ENCODE measurements at regions not wholly inside any gene's neighbourhood (a gene's known extent, or its start where the extent isn't known, plus 50 kb on each side); places are given as distances from the start of the nearest gene placed in this dataset.

DNA sequence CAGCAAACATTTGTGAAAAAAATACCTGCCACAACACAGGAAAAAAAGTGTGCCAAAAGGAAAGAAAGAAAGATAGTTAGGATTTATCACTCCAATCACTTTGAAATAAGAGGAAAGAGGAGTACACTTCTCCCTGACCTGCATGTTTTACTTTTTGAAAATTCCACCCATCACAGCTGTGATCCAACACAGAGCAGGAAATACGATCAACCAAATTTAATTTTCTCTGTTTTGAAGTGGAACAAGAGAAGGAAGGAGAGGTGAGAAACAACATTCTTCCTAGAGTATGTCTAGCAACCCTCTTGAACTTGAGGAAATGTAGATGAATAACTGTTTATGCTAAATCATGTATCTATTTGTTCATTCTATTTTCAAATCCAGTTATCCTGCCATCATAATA is 284.7 kb upstream of the SYT1 start:
- H3K4me1 Mint-ChIP-seq (ENCODE audit: low read depth): no peaks in the 10 kb centered on the region
- Histone ChIP-seq H3K4me1 (ENCODE audit: insufficient read depth, low read length) (no peaks in the 10 kb centered on the region), H3K36me3 (ENCODE audit: insufficient read depth, low read length) (no peaks in the 10 kb centered on the region), H3K9me3 (ENCODE audit: control insufficient read depth in 1 of 2, insufficient read depth in 1 of 2, low read length in 2 of 2) (peaks cover 0 to 6% of the 10 kb centered on the region in 2 experiments), H3K27me3 (ENCODE audit: control insufficient read depth in 1 of 2, insufficient read depth in 2 of 2, low read length in 2 of 2) (no peaks in the 10 kb centered on the region), H3K4me3 (ENCODE audit: low read length) (no peak overlapping the region), H3K27ac (ENCODE audit: low read depth in 1 of 2, low read length in 2 of 2) (no peak overlapping the region)
- H3K9me3 Mint-ChIP-seq: peaks cover 14% of the 10 kb centered on the region
- intact Hi-C loops (cut with DNase I, micrococcal nuclease): no loop called here
- no peak overlapping the region for H3K4me3 Mint-ChIP-seq
- ChIA-PET CTCF (no interaction called here), POLR2A (no interaction called here)
- DNase-seq (no peak), ATAC-seq (ENCODE audit: poor library complexity) (no peak)
- TF ChIP-seq, protein P1, sequence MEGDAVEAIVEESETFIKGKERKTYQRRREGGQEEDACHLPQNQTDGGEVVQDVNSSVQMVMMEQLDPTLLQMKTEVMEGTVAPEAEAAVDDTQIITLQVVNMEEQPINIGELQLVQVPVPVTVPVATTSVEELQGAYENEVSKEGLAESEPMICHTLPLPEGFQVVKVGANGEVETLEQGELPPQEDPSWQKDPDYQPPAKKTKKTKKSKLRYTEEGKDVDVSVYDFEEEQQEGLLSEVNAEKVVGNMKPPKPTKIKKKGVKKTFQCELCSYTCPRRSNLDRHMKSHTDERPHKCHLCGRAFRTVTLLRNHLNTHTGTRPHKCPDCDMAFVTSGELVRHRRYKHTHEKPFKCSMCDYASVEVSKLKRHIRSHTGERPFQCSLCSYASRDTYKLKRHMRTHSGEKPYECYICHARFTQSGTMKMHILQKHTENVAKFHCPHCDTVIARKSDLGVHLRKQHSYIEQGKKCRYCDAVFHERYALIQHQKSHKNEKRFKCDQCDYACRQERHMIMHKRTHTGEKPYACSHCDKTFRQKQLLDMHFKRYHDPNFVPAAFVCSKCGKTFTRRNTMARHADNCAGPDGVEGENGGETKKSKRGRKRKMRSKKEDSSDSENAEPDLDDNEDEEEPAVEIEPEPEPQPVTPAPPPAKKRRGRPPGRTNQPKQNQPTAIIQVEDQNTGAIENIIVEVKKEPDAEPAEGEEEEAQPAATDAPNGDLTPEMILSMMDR (IDR thresholded peaks at IDR 0.05): no peak
- no peaks in the 10 kb centered on the region for H3K27me3 Mint-ChIP-seq
- no peak overlapping the region for H3K27ac Mint-ChIP-seq
- no peaks in the 10 kb centered on the region for H3K36me3 Mint-ChIP-seq (ENCODE audit: low read depth)

DNA sequence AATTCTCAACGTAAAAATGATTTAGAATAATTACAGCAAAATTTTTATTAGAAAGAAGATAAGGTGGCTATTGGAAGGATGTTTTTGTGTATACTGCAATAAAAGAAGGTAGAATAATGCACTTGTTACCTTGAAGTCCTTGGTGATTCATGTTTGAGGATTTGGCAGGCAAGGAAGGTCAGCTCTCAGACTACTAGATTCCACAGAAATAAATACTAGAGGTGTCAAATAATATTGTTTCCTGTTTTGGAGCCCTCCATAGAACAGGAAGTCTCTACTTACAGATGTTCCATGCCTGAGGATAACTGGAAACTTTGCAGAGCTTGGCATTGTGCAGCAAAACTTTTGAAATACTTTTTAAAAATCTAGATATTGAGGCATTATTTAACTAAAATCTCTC is 284.3 kb upstream of the SYT1 start:
- TF ChIP-seq, protein P1 (IDR thresholded peaks at IDR 0.05): no peak
- ATAC-seq (ENCODE audit: poor library complexity) (no peak), DNase-seq (no peak)
- POLR2A ChIA-PET: no interaction called here
- no peaks in the 10 kb centered on the region for H3K36me3 ChIP-seq (ENCODE audit: insufficient read depth, low read length)
- Mint-ChIP-seq H3K4me3 (no peak overlapping the region), H3K27me3 (no peaks in the 10 kb centered on the region), H3K36me3 (ENCODE audit: low read depth) (no peaks in the 10 kb centered on the region), H3K4me1 (ENCODE audit: low read depth) (no peaks in the 10 kb centered on the region), H3K9me3 (peaks cover 16% of the 10 kb centered on the region), H3K27ac (no peak overlapping the region)
- no peaks in the 10 kb centered on the region for H3K27me3 ChIP-seq (ENCODE audit: control insufficient read depth in 1 of 2, insufficient read depth in 2 of 2, low read length in 2 of 2)
- peaks cover 0 to 7% of the 10 kb centered on the region in 2 experiments for H3K9me3 ChIP-seq (ENCODE audit: control insufficient read depth in 1 of 2, insufficient read depth in 1 of 2, low read length in 2 of 2)
- no peak overlapping the region for H3K4me3 ChIP-seq (ENCODE audit: low read length)
- H3K27ac ChIP-seq (ENCODE audit: low read depth in 1 of 2, low read length in 2 of 2): no peak overlapping the region
- intact Hi-C loops (cut with DNase I, micrococcal nuclease): no loop called here
- no peaks in the 10 kb centered on the region for H3K4me1 ChIP-seq (ENCODE audit: insufficient read depth, low read length)
- CTCF ChIA-PET: no interaction called here

DNA sequence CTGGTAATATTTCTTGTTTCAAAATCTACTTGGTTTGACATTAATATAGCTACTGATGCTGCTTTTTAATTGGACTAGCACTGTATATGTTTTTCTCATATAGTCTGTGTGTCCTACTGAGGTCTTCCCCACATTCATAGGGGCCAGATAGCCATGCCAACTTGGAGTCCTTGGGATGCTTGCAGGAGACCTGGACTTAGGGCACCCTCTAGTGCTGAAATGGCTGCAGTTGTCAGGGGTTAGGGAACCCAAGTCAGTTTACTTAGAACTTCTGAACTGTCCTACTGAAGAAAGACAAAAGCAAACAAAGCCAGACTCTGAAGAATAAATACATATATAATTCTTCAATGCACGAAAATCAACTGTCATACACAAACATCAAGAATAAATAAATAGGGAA is 279.9 kb upstream of the SYT1 start:
- no peak overlapping the region for H3K4me3 Mint-ChIP-seq
- H3K36me3 Mint-ChIP-seq (ENCODE audit: low read depth): no peaks in the 10 kb centered on the region
- H3K4me1 ChIP-seq (ENCODE audit: insufficient read depth, low read length): no peaks in the 10 kb centered on the region
- DNase-seq: no peak
- H3K4me3 ChIP-seq (ENCODE audit: low read length): no peak overlapping the region
- H3K27me3 ChIP-seq (ENCODE audit: control insufficient read depth in 1 of 2, insufficient read depth in 2 of 2, low read length in 2 of 2): no peaks in the 10 kb centered on the region
- no peaks in the 10 kb centered on the region for H3K27me3 Mint-ChIP-seq
- ATAC-seq (ENCODE audit: poor library complexity): no peak
- intact Hi-C loops (cut with DNase I, micrococcal nuclease): no loop called here
- ChIA-PET CTCF (interaction anchor here (0.6 kb wide), 1 partner anchor 11 kb away, joined by 3 read pairs; no protein-coding TSS in a partner anchor), POLR2A (no interaction called here)
- no peak overlapping the region for H3K27ac Mint-ChIP-seq
- H3K4me1 Mint-ChIP-seq (ENCODE audit: low read depth): no peaks in the 10 kb centered on the region
- H3K36me3 ChIP-seq (ENCODE audit: insufficient read depth, low read length): no peaks in the 10 kb centered on the region
- no peak overlapping the region for H3K27ac ChIP-seq (ENCODE audit: low read depth in 1 of 2, low read length in 2 of 2)
- H3K9me3 Mint-ChIP-seq: peaks cover 19% of the 10 kb centered on the region
- TF ChIP-seq, protein P1 (IDR thresholded peaks at IDR 0.05): no peak
- peaks cover 14 to 19% of the 10 kb centered on the region in 2 experiments for H3K9me3 ChIP-seq (ENCODE audit: control insufficient read depth in 1 of 2, insufficient read depth in 1 of 2, low read length in 2 of 2)
